Naive thymus-derived CD8-positive, alpha-beta T cell (primary cell): ENCODE measurements at regions not wholly inside any gene's neighbourhood (a gene's known extent, or its start where the extent isn't known, plus 50 kb on each side); places are given as distances from the start of the nearest gene placed in this dataset.
"Not testable (repeated sequence)": the region's sequence is repeated elsewhere in the genome, so short reads cannot be mapped to it uniquely, and the experiment has no call there.

Experiments
- ATAC-seq, 2 donors: fragments of 150-1000 bp; cut with Tn5 transposase in 1 of 2; sonication (Bioruptor Pico), chemical (Tn5 transposase) in 1 of 2; 1 replicate in 1 of 2; 2 replicates in 1 of 2; pipeline ENCODE4 v1.10.0; 2021; ENCODE audit warnings: mild to moderate bottlenecking in 2 of 2, moderate library complexity in 2 of 2
- POLR2A ChIA-PET: fragments of 350-600 bp; sonication (Branson Sonifier 250); formaldehyde crosslinking; loops from one replicate; lab custom pipeline; 2021; ENCODE audit warnings: antibody characterized with exemption; lab: Charles Lee
- DNase-seq, 10 donors: peaks; one replicate each; pipeline versions ENCODE4 v3.0.0 to v3.0.0-alpha.2; 2020 to 2022
- H3K27ac Mint-ChIP-seq, 10 donors: one replicate each; pipeline ENCODE4 v1.8.0; 2020 to 2022; ENCODE audit warnings: mild to moderate bottlenecking in 10 of 10, mixed read lengths in 10 of 10, moderate library complexity in 4 of 10, inconsistent platforms in 1 of 10
- H3K27me3 Mint-ChIP-seq, 5 donors: one replicate each; pipeline ENCODE4 v1.8.0; 2021 to 2022; ENCODE audit warnings: mixed read lengths in 5 of 5
- H3K36me3 Mint-ChIP-seq, 3 donors: one replicate each; pipeline ENCODE4 v1.8.0; 2020 to 2022; ENCODE audit warnings: mixed read lengths in 3 of 3, mild to moderate bottlenecking in 2 of 3, inconsistent platforms in 1 of 3
- H3K4me1 Mint-ChIP-seq, 4 donors: one replicate each; pipeline ENCODE4 v1.8.0; 2021 to 2022; ENCODE audit warnings: mixed read lengths in 4 of 4
- H3K4me3 Mint-ChIP-seq, 10 donors: one replicate each; pipeline ENCODE4 v1.8.0; 2020 to 2022; ENCODE audit warnings: mild to moderate bottlenecking in 10 of 10, mixed read lengths in 10 of 10, moderate library complexity in 6 of 10, inconsistent platforms in 1 of 10
- H3K9me3 Mint-ChIP-seq, 9 donors: one replicate each; pipeline ENCODE4 v1.8.0; 2020 to 2022; ENCODE audit warnings: mixed read lengths in 9 of 9, mild to moderate bottlenecking in 3 of 9, inconsistent platforms in 1 of 9, moderate library complexity in 1 of 9

GRCh38 chr12:17884581-17884980, 205.4 kb downstream of the RERGL start:
- DNase-seq (no peak), ATAC-seq (no peak)
- Mint-ChIP-seq H3K4me1 (no peaks in the 10 kb centered on the region), H3K27me3 (no peaks in the 10 kb centered on the region), H3K9me3 (peaks cover 2 to 20% (median 5%) of the 10 kb centered on the region in 9 donors), H3K36me3 (no peaks in the 10 kb centered on the region), H3K27ac (no peak overlapping the region), H3K4me3 (no peak overlapping the region)
- POLR2A ChIA-PET, result no interaction called here

DNA sequence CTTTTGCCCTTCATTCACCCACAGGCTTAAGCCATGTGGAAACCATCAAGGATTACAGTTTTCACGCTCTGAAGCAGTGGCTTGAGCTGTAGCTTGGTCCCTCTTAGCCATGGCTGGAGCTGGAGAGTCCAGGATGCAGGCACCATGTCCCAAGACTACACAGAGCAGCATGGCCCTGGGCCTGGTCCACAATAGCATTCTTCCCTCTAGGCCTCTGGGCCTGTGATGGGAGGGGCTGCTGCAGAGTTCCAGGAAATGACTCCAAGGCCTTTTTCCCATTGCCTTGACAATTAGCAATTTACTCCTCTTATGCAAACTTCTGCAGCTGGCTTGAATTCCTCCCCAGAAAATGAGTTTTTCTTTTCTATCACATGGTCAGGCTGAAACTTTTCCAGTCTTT, 211.3 kb downstream of the RERGL start:
- Mint-ChIP-seq H3K27ac (no peak overlapping the region), H3K9me3 (peaks cover 9 to 30% (median 15%) of the 10 kb centered on the region in 9 donors), H3K4me1 (peaks cover 0 to 1% (median 0%) of the 10 kb centered on the region in 4 donors), H3K36me3 (no peaks in the 10 kb centered on the region), H3K27me3 (no peaks in the 10 kb centered on the region), H3K4me3 (no peak overlapping the region)
- ATAC-seq, result no peak
- no peak for DNase-seq
- POLR2A ChIA-PET, result no interaction called here

DNA sequence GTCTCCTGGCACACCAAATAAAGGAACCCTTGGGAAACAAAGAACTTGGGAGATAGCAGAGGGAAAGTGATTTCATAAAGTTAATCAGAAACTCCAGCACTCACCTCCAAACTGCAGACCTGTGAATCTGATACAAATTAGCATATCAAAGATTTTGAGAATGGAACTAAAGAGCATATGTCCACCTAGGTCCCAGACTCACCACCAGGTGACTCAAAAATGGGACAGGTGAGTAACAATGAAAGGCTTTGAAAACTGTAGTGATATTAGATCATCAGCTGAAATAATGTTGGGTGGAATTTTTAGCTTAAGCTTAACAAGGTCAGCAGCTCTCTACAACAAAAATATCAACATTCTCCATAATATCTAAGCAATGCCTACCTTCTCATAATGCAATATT, 214.8 kb downstream of the RERGL start:
- ATAC-seq, result no peak
- Mint-ChIP-seq H3K27ac (no peak overlapping the region), H3K36me3 (peaks cover 0 to 1% (median 0%) of the 10 kb centered on the region in 3 donors), H3K4me1 (peaks cover 0 to 1% (median 0%) of the 10 kb centered on the region in 4 donors), H3K9me3 (peaks cover 8 to 37% (median 18%) of the 10 kb centered on the region in 9 donors), H3K4me3 (no peak overlapping the region), H3K27me3 (no peaks in the 10 kb centered on the region)
- no peak for DNase-seq
- POLR2A ChIA-PET, result no interaction called here

GRCh38 chr12:17866802-17867201, 223.2 kb downstream of the RERGL start:
- ATAC-seq (no peak), DNase-seq (no peak)
- Mint-ChIP-seq H3K36me3 (peaks cover 0 to 5% (median 0%) of the 10 kb centered on the region in 3 donors), H3K4me1 (no peaks in the 10 kb centered on the region), H3K27me3 (no peaks in the 10 kb centered on the region), H3K27ac (no peak overlapping the region), H3K9me3 (peaks cover 6 to 55% (median 13%) of the 10 kb centered on the region in 9 donors), H3K4me3 (no peak overlapping the region)
- POLR2A ChIA-PET, result no interaction called here

DNA sequence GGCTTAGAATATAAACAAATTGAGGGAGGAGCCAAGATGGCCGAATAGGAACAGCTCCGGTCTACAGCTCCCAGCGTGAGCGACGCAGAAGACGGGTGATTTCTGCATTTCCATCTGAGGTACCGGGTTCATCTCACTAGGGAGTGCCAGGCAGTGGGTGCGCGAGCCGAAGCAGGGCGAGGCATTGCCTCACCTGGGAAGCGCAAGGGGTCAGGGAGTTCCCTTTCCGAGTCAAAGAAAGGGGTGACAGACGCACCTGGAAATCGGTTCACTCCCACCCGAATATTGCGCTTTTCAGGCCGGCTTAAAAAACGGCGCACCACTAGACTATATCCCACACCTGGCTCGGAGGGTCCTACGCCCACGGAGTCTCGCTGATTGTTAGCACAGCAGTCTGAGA, 234.4 kb downstream of the RERGL start:
- H3K4me3 Mint-ChIP-seq, H3K27ac Mint-ChIP-seq, POLR2A ChIA-PET: not testable (repeated sequence)

GRCh38 chr12:17853054-17853453, 236.9 kb downstream of the RERGL start:
- H3K27me3 Mint-ChIP-seq, result no peaks in the 10 kb centered on the region
- H3K36me3 Mint-ChIP-seq, result peaks cover 0 to 7% (median 0%) of the 10 kb centered on the region in 3 donors
- DNase-seq (no peak), ATAC-seq (no peak)
- no peak overlapping the region for H3K4me3 Mint-ChIP-seq
- no peaks in the 10 kb centered on the region for H3K4me1 Mint-ChIP-seq
- no peak overlapping the region for H3K27ac Mint-ChIP-seq
- H3K9me3 Mint-ChIP-seq, result peaks cover 1 to 22% (median 14%) of the 10 kb centered on the region in 9 donors
- POLR2A ChIA-PET, result no interaction called here

More for the DNA sequence above, 234.4 kb downstream of the RERGL start:
- not testable (repeated sequence) for H3K36me3 Mint-ChIP-seq, H3K27me3 Mint-ChIP-seq, DNase-seq, ATAC-seq, H3K4me1 Mint-ChIP-seq
- peaks cover 1 to 22% (median 11%) of the 10 kb centered on the region in 9 donors for H3K9me3 Mint-ChIP-seq

DNA sequence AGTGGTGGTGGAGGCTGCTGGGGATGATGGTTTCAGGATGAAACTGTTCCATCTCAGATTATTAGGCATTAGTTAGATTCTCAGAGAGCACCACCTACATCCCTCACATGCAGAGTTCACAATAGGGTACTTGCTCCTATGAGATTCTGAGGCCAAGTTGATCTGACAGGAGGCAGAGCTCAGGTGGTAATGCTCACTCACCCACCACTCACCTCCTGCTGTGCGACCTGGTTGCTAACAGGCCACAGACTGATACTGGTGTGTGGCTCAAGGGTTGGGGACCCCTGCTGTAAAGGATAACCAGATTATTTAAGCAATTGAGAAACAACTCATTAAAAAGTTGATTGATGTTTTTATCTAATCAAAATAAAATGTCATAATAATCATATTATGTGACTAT, 248.5 kb downstream of the RERGL start:
- Mint-ChIP-seq H3K4me1 (no peaks in the 10 kb centered on the region), H3K36me3 (no peaks in the 10 kb centered on the region), H3K4me3 (no peak overlapping the region), H3K9me3 (peaks cover 0 to 45% (median 8%) of the 10 kb centered on the region in 9 donors), H3K27me3 (no peaks in the 10 kb centered on the region), H3K27ac (no peak overlapping the region)
- POLR2A ChIA-PET, result no interaction called here
- ATAC-seq (no peak), DNase-seq (no peak)

GRCh38 chr12:17829813-17830212, 260.2 kb downstream of the RERGL start:
- Mint-ChIP-seq H3K27me3 (no peaks in the 10 kb centered on the region), H3K4me3 (no peak overlapping the region)

DNA sequence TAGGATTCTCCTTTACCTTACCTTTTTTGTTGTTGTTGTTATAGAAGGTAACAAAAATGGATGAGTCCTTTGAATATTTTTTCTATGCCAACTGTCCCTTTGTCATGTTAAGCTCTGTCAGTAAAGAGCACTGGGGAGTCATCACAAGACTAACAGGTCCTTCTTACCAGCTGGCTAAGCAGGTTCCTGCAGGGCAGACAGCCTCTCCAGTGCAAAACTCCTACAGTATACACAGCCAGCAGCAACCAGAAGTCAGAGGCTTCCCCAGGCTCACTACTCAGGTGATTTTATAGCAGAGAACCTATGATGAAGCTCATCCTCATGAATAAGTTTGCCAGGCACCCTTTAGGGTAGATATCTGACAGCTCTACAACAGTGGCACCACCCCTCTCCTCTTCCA, 271.1 kb downstream of the RERGL start:
- peaks cover 8 to 56% (median 22%) of the 10 kb centered on the region in 9 donors for H3K9me3 Mint-ChIP-seq
- H3K27ac Mint-ChIP-seq, result no peak overlapping the region
- POLR2A ChIA-PET, result no interaction called here
- no peaks in the 10 kb centered on the region for H3K4me1 Mint-ChIP-seq
- ATAC-seq (no peak), DNase-seq (no peak)
- no peaks in the 10 kb centered on the region for H3K27me3 Mint-ChIP-seq
- H3K36me3 Mint-ChIP-seq, result peaks cover 0 to 9% (median 0%) of the 10 kb centered on the region in 3 donors
- no peak overlapping the region for H3K4me3 Mint-ChIP-seq

More at GRCh38 chr12:17829813-17830212, 260.2 kb downstream of the RERGL start:
- ATAC-seq (no peak), DNase-seq (no peak)
- POLR2A ChIA-PET, result no interaction called here
- H3K36me3 Mint-ChIP-seq, result no peaks in the 10 kb centered on the region
- peaks cover 0 to 14% (median 2%) of the 10 kb centered on the region in 9 donors for H3K9me3 Mint-ChIP-seq
- H3K27ac Mint-ChIP-seq, result no peak overlapping the region
- H3K4me1 Mint-ChIP-seq, result no peaks in the 10 kb centered on the region

DNA sequence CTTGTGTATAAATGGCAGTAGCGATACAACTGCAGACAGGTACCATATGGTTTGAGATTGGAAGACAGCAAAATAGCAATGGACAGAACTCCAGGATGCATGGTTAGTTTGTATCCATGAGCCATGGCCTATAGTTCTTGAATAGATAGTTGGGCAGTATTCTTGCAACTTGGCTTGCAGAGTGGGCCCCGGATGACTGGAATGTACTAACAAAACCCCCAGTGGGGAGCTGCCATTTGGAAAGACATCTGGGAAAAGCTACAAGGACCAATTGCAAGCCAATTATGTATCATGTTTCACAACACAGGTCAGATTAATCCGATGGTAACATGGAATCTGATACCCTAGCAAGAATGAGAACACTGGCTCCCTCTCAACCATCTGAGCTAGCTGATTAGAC, 279.6 kb downstream of the RERGL start:
- no peaks in the 10 kb centered on the region for H3K27me3 Mint-ChIP-seq
- peaks cover 9 to 54% (median 28%) of the 10 kb centered on the region in 9 donors for H3K9me3 Mint-ChIP-seq
- no peak overlapping the region for H3K4me3 Mint-ChIP-seq
- no peaks in the 10 kb centered on the region for H3K4me1 Mint-ChIP-seq
- DNase-seq (no peak), ATAC-seq (no peak)
- peaks cover 0 to 11% (median 0%) of the 10 kb centered on the region in 3 donors for H3K36me3 Mint-ChIP-seq
- no peak overlapping the region for H3K27ac Mint-ChIP-seq
- POLR2A ChIA-PET, result no interaction called here

DNA sequence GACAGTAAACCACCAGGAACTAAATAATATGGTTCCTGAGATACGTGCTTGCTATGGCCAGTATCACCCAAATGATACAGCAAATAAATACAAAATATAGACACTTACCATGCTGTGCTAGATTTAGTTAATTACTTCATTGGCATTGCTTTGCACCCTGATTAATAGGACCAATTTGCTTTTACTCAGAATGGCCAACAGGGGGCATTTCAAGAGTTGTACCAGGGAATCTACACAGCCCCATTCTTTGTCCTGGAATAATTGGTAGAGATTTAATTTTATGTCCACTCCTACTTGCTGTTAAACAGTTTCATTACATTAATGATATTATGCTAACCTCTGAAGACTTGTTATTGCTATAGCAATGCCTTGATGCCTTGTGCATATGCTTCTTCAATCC, 280.8 kb downstream of the RERGL start:
- Mint-ChIP-seq H3K36me3 (peaks cover 0 to 11% (median 0%) of the 10 kb centered on the region in 3 donors), H3K27ac (no peak overlapping the region), H3K4me1 (no peaks in the 10 kb centered on the region), H3K27me3 (no peaks in the 10 kb centered on the region), H3K9me3 (peaks cover 9 to 43% (median 23%) of the 10 kb centered on the region in 9 donors), H3K4me3 (no peak overlapping the region)
- POLR2A ChIA-PET, result no interaction called here
- ATAC-seq, result no peak
- no peak for DNase-seq

DNA sequence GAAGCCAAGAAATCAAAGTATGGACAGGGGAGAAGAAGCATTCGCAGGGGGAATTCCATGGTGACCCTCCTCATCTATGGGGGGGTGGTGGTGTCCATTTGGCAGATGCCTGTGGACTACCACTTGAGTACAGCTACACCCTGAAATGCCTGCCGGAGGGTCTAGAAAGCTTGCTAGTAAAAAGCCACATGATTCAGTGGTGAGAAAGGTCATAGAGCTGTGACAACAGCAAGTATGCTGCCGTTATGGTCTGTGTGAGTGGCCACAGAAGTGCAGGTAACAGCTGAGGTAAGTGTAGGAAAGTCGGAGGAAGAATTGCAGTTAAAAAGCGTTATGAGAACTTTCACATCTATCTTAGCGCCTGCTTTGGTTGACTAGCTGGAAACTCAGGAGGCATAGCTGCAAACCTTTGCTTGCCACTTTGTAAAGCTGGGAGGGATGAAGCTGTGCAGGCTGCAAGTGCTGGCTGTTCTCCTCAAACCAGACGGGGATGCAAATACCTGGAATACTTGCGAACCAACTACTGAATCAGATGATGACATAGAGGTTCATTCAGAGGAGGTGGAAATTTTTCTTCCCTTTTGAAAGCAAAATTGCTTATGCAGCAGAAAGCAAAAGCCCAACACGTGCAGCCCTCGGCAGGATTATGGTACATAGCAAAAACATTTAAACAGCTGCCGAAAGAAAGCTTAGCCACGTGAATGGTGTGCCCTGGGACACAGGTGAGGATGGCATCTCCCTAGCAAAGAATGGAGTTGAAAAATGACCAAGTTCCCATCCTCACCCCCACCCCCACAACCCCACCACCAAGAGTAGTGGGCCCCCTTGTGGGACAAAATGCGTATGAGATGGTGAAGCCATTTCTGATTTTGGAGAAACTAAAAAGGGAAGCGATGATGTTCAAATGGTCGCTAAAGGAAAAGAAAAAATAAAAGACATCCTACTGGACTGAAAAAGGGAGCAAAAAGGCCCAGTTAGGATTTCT, 287.0 kb downstream of the RERGL start:
- H3K27me3 Mint-ChIP-seq, result no peaks in the 10 kb centered on the region
- no peak overlapping the region for H3K4me3 Mint-ChIP-seq

DNA sequence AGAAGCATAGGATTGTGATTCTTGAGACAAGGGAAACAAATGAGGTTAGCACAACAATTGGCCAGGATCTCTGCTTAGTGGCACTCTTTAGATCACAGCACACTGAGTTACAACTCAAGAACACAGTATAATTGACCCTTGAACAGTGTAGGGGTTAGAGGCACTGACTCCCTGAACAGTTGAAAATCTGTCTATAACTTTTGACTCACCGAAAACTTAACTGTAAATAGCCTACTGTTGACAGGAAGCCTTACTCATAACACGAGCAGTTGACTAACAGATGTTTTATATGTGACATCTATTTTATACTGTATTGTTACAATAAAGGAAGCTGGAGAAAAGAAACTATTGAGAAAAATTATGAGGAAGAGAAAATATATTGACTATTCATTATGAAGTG, 296.1 kb downstream of the RERGL start:
- Mint-ChIP-seq H3K4me1 (no peaks in the 10 kb centered on the region), H3K27me3 (no peaks in the 10 kb centered on the region), H3K36me3 (no peaks in the 10 kb centered on the region), H3K4me3 (no peak overlapping the region), H3K27ac (no peak overlapping the region), H3K9me3 (peaks cover 0 to 27% (median 8%) of the 10 kb centered on the region in 9 donors)
- ATAC-seq (no peak), DNase-seq (no peak)
- POLR2A ChIA-PET, result no interaction called here

More for the DNA sequence above, 287.0 kb downstream of the RERGL start:
- no peaks in the 10 kb centered on the region for H3K4me1 Mint-ChIP-seq
- no peak for DNase-seq
- peaks cover 0 to 14% (median 0%) of the 10 kb centered on the region in 3 donors for H3K36me3 Mint-ChIP-seq
- no peak for ATAC-seq
- POLR2A ChIA-PET, result no interaction called here
- H3K9me3 Mint-ChIP-seq, result peaks cover 4 to 31% (median 14%) of the 10 kb centered on the region in 9 donors
- H3K27ac Mint-ChIP-seq, result no peak overlapping the region
